GM18517 (cell line): ENCODE measurements at regions not wholly inside any gene's neighbourhood (a gene's known extent, or its start where the extent isn't known, plus 50 kb on each side); places are given as distances from the start of the nearest gene placed in this dataset.

ENCODE experiments used
- ATAC-seq: cut with Tn5 transposase; IDR thresholded peaks from one replicate; pipeline ENCODE4 v1.9.1; 2021; ENCODE audit warnings: mild to moderate bottlenecking, moderate library complexity; ENCODE audit not compliant: unreplicated experiment

DNA sequence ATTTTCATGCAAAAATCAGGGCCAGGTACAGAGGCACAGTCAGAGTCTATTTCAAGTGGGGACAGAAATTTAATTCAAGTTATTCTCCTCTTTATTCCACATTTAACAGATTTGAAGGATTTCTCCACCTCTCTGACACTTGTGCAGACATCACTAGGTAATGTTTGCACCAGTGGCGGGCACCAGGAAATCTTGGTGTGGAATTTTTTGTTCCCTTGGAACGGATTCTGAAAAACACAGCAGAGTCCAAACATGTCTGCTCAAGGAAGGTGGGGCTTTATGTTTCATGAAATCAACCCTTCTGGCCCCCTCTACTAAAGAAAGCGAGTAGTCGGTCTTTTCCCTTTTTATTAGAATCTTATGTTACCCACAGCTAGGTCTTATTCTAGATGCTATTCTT lies 271.2 kb upstream of the MDFIC2 start:
- no peak for ATAC-seq

- no peak for ATAC-seq
These were observed 270.4 kb upstream of the MDFIC2 start for GRCh38 chr3:70582803-70583202.

DNA sequence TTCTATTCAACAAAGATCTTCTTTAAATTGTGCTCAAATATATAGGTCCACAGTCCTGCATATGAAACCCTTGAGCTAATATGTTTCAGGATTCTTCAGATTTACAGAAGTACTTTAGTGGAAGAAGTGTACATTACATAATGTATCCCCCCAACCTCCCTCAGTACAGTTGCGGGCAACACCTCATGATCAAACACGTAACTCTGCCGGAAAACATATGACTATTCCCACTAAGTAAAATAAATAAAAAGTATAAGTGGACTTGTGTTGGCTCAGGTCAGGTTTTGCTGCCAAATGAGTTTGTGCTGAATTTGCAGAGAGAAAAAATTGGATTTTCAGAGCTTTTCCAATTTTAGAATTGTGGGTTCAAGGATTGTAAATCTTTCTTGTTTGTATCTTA lies 267.6 kb upstream of the MDFIC2 start:
- ATAC-seq = no peak

DNA sequence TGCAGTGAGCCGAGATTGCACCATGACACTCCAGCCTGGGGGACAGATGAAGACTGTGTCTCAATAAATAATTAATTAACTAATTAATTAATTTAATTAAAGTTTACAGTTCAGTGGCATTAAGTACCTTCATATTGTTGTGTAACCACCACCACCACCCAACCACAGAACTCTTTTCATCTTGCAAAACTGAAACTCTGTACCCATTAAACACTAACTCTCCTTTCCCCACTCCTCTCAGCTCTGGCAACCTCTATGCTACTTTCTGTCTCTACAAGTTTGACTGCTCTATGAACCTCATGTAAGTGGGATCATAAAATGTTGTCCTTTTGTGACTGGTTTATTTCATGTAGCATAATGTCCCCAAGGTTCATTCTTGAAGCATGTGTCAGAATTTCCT lies 259.3 kb upstream of the MDFIC2 start:
- ATAC-seq = no peak

DNA sequence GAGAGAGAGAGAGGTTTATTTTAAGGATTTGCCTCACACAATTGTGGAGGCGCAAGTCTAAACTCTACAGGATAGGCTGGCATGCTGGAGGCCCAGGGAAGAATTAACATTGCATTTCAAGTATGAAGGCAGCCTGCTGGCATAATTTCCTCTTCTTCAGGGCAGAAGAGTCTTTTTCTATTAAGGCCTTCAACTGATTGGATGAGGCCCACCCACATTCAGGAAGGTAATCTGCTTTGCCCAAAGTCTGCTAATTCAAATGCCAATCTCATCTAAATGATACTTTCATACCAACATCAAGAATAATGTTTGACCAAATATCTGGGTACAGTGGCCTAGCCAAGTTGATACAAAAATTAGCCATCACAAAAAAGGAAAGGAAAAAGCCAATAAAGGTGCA lies 258.1 kb upstream of the MDFIC2 start:
- no peak for ATAC-seq

GRCh38 chr3:70568626-70569025 lies 256.2 kb upstream of the MDFIC2 start:
- ATAC-seq = no peak

DNA sequence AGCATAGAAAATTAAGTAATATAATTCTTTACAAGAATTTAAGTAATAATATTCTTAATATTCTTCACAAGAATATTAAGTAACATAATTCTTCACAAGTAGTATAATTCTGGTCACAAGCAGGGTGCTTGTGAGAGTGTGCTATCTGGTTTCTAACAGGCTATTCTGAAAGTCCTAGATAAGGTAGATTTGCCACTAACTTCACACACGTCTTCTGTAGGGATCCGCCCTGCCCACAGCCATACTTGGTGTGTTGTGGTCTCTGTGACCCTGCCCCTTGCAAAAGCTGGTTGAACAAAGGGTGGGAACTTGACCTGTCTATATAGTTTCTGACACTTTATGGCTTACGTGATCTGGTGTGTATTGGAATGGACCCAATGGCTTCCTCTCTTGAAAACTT lies 253.4 kb upstream of the MDFIC2 start:
- ATAC-seq = no peak

GRCh38 chr3:70564552-70564951 lies 252.1 kb upstream of the MDFIC2 start:
- ATAC-seq = no peak

- no peak for ATAC-seq
These were observed 249.4 kb upstream of the MDFIC2 start for GRCh38 chr3:70561796-70562195.

DNA sequence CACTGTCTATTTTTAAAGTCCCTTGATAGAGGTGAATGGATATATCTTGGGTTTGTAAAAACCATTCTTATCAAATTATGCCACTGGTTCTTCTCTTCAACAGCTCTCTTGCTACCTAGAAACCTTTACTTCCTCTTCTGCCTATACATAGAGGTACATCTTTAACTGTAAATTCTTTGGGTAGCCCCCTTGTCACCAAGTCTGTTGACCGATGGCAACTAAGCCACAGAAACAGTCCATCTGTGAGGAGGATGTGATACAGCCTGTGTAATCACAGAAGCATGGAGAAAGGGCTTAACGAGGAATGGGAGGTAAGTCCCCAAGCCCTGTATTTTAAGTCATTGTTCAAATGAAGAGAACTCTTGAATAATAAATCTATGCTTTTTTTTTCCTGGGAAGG lies 246.5 kb upstream of the MDFIC2 start:
- ATAC-seq = no peak

DNA sequence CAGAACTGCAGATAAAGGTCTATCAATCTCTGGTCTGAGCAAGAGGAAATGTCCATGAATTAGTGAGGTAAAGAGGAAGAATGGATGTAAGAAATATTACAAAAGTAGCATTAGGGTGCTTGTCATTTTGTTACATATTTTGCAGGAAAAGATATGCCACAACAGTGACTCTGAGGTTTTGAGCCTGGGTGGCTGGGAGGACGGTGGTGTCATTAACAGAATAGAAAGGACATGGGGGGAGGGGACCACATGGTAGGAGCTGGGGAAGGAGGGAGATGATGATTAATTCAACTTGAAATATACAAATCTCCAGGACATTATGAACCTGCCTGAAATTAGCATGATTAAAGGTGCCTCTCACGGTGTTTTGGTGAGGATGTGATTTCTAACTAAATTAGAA lies 245.5 kb upstream of the MDFIC2 start:
- ATAC-seq = no peak

DNA sequence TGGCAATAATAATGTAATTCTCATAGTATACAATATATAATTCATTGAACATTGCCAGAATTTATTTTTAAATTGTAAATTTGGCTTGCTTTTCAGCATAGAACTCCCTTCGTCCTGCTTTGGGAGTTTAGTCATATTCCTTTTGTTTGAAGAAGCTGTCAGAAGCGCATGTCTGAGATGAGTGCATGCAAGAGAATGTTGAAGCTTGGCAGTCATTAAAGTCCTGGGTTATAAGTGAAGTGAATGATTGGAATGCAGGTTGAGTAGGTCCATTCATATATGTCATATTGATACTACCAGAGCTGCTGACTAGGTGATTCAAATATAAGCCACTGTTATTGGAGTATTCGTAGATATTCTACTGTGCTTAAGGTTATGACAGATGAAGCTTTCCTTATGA lies 243.6 kb upstream of the MDFIC2 start:
- no peak for ATAC-seq

DNA sequence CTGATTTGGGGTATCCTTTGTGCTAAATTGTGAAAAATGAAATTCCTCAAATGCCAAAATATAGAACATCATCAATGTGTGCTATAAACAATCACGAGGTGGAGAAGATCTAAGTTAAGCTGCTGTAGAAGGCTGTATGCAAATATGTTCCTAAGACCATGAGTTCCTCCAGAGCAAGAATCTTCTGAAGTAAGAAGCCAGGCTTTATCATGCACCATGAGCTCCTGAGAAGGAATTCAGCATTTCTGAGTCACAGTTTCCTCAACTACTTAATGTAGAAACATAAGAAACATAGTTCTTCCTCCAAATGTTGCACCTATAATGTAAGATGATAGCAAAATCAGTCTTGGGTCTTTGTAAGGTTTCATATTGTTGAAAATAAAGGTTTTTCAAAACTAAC lies 241.7 kb upstream of the MDFIC2 start:
- ATAC-seq = no peak

DNA sequence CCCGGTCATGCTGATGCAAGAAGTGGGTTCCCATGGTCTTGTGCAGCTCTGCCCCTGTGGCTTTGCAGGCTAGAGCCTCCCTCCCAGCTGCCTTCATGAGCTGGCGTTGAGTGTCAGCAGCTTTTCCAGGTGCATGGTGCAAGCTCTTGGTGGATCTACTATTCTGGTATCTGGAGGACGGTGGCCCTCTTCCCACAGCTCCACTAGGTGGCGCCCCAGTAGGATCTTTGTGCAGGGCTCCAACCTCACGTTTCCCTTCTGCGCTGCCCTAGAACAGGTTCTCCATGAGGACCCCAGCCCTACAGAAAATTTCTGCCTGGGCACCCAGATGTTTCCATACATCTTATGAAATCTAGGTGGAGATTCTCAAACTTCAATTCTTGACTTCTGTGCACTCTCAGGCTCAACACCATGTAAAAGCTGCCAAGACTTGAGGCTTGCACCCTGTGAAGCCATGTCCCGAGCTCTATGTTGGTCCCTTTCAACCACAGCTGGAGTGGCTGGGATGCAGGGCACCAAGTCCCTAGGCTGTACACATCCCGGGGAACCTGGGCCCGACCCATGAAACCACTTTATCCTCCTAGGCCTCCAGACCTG lies 238.4 kb upstream of the MDFIC2 start:
- ATAC-seq = peak; percentile 73

GRCh38 chr3:70546679-70547078 lies 234.2 kb upstream of the MDFIC2 start:
- no peak for ATAC-seq

DNA sequence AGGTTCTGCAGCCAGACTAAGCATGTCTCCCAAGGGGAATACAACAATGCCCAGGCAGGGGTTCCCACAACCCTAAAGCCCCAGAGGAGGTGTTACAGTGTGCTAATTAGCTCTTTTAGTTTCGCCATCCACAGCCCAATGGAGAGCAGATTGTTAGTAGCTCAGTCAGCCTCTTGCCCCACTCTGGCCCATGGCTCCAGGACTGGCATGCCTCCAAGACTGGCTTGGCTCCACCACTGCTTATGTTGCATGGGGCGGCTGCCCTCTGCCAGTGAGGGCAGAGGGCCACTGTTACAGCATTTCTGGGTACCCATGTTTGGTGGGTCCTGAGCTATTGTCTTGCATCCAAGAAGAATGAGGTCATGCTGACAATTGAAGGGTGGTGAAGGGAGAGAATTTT lies 231.1 kb upstream of the MDFIC2 start:
- ATAC-seq = no peak

DNA sequence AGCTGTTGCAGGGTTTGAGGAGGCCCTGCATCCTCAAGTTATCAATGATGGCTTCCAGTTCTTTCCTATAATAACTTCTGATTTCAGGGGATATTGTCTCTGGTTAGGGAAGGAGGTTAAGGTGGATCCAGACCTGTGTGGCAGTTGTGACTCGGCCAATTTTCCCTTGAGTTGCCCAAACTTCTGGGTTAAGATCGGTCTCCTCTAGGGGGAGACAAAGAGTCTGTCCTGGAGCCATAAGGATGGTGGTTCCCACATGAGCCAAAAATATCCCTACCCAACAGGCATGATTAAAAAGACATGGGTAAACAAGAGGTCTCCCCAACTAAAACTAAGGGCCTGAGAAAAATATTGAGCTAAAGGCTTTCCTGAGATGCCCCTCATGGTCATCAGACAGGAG lies 227.5 kb upstream of the MDFIC2 start:
- no peak for ATAC-seq

DNA sequence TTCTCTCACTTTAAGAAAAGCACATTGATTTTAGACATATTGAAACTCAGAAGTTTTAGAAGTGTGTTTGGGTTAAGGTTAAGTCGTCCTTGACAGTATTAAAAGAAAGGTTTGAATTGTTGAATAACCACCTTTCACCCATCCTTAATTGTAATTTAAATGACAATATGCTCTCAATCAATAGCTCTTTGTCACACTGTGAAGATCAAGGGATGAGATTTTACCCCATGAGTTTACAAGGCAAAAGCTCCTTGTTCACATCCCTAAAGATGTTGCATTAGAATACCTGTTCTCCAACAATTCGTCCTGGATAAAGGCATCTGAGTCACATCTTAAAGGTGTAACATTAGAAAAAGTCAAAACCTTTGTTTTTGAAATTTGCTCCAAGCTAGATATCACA lies 220.4 kb upstream of the MDFIC2 start:
- no peak for ATAC-seq

DNA sequence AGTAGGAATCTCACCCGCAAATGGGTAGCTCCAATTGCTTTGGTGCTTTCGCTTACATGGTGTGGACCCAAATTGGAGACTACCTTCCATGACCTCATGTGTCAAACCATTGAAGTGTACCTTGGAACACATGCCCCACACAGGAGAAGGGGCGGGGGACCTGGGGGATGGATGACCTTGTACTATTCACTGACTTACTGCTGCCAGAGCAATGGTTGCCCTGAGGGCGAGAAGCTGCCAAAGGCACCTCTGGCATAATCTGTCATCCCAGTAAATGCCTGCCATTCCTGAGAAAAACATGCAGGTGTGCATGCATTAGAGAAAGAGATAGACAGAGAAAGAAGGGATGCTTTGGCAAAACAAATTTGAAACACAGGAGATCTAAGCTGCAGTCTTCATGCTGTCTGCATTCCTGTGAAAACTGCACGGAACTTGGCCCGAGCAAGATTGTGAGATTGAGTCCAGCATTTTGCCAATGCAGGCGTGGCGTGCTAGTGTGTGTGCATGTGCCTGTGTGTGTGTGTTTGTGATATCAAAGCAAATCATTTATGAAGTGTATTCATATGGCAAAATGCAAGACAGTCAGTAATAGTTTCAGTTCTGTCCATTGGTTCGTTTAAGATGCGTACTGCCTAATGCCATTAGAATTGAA lies 219.5 kb upstream of the MDFIC2 start:
- ATAC-seq = no peak

- no peak for ATAC-seq
These were observed 218.7 kb upstream of the MDFIC2 start for GRCh38 chr3:70531063-70531657.

DNA sequence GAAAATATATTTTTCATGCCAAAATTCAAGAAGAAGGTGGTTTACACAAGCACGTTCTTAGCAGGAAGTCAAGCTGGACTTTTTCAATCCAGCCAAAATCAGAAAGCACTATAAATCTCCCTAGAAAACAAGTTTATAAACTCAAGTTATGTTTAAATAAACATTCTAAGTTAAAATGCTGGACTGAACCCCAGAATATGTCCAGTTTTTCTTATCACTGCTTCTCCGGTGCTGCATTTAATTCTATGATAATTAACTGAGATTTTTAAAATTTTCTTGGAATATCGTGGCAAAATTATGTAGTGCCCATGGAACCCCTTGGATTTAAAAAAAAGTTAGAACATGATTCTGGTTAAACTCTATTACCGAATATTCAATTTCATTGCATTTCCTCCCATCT lies 218.2 kb upstream of the MDFIC2 start:
- no peak for ATAC-seq

- no peak for ATAC-seq
These were observed 214.6 kb upstream of the MDFIC2 start for GRCh38 chr3:70527026-70527425.
